Skeletal muscle tissue (tissue), 3 donors: ENCODE measurements at regions not wholly inside any gene's neighbourhood (a gene's known extent, or its start where the extent isn't known, plus 50 kb on each side); places are given as distances from the start of the nearest gene placed in this dataset.

Experiments used
- H3K27ac ChIP-seq: one replicate; pipeline ENCODE4 v1.7.0; 2013; ENCODE audit warnings: mild to moderate bottlenecking, low read depth, low read length, inconsistent platforms
- H3K27me3 ChIP-seq, 3 donors: one replicate each; pipeline ENCODE4 v1.7.0; 2013; ENCODE audit warnings: low read length in 3 of 3; ENCODE audit not compliant: control insufficient read depth in 3 of 3, insufficient read depth in 3 of 3
- H3K36me3 ChIP-seq, 3 donors: one replicate each; pipeline ENCODE4 v1.7.0; 2013; ENCODE audit warnings: low read length in 3 of 3; ENCODE audit not compliant: control insufficient read depth in 3 of 3, insufficient read depth in 3 of 3
- H3K4me1 ChIP-seq, 3 donors: one replicate each; pipeline ENCODE4 v1.7.0; 2013; ENCODE audit warnings: low read length in 3 of 3, mild to moderate bottlenecking in 3 of 3; ENCODE audit not compliant: control insufficient read depth in 3 of 3, insufficient read depth in 3 of 3
- H3K4me3 ChIP-seq, 3 donors: one replicate each; pipeline ENCODE4 v1.7.0; 2013; ENCODE audit warnings: low read length in 3 of 3
- H3K9ac ChIP-seq, 3 donors: one replicate each; pipeline ENCODE4 v1.7.0; 2013; ENCODE audit warnings: low read length in 3 of 3, mild to moderate bottlenecking in 3 of 3, moderate library complexity in 2 of 3, low read depth in 1 of 3
- H3K9me3 ChIP-seq, 3 donors: one replicate each; pipeline ENCODE4 v1.7.0; 2013; ENCODE audit warnings: low read length in 3 of 3; ENCODE audit not compliant: control insufficient read depth in 3 of 3
- donor health status: Osteomylitis.

DNA sequence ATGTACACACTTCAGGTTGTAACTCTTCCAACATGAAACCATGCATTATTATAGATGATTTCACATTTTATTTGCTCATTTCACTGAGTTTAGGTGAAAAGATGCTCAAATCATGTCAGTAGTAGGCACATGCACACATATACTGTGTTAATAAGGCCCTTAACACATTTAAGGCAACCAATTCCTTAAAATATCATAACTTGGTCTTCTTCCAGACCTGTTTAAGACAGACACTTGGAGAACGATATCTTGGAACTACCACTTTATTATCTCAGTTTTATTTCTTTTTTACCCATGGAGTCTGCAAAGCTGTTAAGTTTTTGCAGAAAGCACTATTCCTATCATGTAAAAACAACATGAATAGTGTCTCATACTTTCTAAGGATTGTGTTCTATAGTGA, 395.2 kb upstream of the MIR17HG start:
- Histone ChIP-seq H3K4me1 (no peaks in the 10 kb centered on the region), H3K9ac (no peak overlapping the region), H3K27ac (no peak overlapping the region), H3K4me3 (no peak overlapping the region), H3K36me3 (no peaks in the 10 kb centered on the region), H3K27me3 (no peaks in the 10 kb centered on the region), H3K9me3 (no peaks in the 10 kb centered on the region)

DNA sequence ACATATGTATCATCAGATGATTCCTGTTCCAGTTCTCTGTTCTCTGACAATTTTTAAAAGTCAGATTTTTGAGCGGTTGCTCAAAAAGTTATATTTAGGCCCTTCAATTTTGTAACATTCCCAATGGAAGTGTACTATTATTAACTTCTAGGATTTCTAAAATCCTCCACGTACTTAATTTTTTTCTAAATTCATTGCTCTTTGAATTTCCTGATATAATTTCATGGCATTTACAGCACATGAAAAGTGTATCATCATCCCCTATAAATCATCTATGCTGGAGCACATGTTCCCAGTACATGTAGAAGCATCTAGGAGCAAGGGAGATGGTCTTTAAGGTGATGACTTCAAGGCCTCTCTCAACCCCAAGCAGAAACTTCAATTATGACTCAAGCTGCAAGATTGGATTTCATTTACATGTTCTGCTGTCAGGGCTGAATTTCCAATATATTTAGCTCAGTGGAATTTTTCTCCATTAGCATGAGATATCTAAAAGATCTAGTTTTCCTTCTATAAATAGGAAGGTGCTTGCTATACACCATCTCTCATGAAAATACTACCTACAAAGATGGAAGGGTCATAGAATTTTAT, 392.8 kb upstream of the MIR17HG start:
- no peaks in the 10 kb centered on the region for H3K9me3 ChIP-seq
- no peak overlapping the region for H3K4me3 ChIP-seq
- H3K27me3 ChIP-seq: no peaks in the 10 kb centered on the region
- H3K4me1 ChIP-seq: no peaks in the 10 kb centered on the region
- no peaks in the 10 kb centered on the region for H3K36me3 ChIP-seq
- H3K9ac ChIP-seq: no peak overlapping the region
- H3K27ac ChIP-seq: no peak overlapping the region

GRCh38 chr13:90956031-90956430, 391.5 kb upstream of the MIR17HG start:
- Histone ChIP-seq H3K9ac (no peak overlapping the region), H3K27me3 (no peaks in the 10 kb centered on the region), H3K9me3 (no peaks in the 10 kb centered on the region), H3K4me3 (no peak overlapping the region), H3K4me1 (no peaks in the 10 kb centered on the region), H3K27ac (no peak overlapping the region), H3K36me3 (no peaks in the 10 kb centered on the region)

GRCh38 chr13:90958866-90959265, 388.6 kb upstream of the MIR17HG start:
- H3K27ac ChIP-seq: no peak overlapping the region
- H3K9ac ChIP-seq: no peak overlapping the region
- H3K36me3 ChIP-seq: no peaks in the 10 kb centered on the region
- no peak overlapping the region for H3K4me3 ChIP-seq
- H3K4me1 ChIP-seq: no peaks in the 10 kb centered on the region
- no peaks in the 10 kb centered on the region for H3K9me3 ChIP-seq
- H3K27me3 ChIP-seq: no peaks in the 10 kb centered on the region

DNA sequence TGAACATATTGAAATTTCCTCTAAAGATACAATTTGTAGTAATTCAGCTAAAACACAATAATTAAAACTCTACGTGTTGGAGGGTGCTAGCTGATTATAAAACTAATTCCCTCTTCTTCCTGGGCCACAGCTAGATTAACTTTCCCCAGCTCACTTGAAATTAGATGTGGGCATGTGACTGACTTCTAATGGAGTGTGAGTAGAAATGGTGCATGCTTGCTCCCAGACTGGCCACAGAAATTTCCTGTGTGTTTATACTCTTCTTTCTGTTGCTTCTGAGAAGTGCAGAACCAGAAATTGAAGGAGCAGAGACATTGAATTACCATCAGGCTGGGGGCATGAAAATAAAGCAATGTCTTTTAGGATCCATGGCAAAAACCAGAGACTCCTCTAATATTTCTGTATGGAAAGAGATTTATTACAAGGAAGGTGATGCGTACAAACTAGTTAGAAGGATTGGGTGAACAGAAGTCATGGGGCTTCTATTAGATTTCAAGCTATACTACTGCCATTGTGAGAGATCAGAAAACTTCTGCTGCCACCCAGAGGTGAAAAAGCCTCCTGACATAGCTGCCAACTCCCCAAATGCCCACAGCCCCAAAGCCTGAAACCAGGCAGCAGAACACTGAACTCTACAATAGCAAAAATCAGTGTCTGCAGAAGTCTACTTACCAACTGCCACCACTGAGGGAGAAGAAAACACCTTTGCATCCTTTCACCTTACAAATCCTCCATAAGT, 379.2 kb upstream of the MIR17HG start:
- Histone ChIP-seq H3K27me3 (no peaks in the 10 kb centered on the region), H3K36me3 (no peaks in the 10 kb centered on the region), H3K9ac (no peak overlapping the region), H3K9me3 (no peaks in the 10 kb centered on the region), H3K4me3 (no peak overlapping the region), H3K27ac (no peak overlapping the region), H3K4me1 (no peaks in the 10 kb centered on the region)

DNA sequence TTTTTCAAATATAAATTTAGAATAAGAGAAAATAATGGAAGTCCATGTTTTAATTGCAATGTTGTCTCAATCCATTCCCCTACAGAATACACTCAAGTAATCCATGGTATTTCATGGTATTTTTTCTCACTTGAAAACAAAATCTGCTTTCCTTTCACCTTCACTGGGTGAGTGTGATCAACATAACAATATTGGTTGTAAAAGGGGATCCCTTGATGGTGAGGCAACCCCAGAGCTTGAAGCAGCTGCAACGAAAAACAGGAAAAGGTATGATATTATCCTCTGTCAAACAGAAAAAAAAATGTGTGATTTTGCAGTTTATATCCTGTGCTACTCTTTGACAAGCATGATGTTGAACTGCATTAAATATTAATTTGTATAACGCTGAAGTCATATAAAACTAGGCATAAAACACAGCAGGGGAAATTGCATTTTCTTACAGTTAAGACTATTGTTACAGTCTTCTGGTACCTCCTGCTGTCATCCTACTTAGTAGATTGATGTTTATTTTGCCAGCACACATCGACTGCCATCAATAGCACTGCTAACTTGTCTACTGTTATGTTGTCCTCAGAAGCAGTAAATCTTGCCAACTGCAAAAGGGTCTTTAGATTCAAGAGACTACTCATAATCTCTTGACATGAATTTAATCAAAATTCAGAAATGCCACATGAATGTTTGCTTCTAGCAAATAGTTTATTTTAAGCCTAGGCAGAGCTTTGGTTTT, 373.1 kb upstream of the MIR17HG start:
- Histone ChIP-seq H3K9ac (no peak overlapping the region), H3K27me3 (no peaks in the 10 kb centered on the region), H3K4me1 (no peaks in the 10 kb centered on the region), H3K27ac (no peak overlapping the region), H3K9me3 (no peaks in the 10 kb centered on the region), H3K4me3 (no peak overlapping the region), H3K36me3 (no peaks in the 10 kb centered on the region)

DNA sequence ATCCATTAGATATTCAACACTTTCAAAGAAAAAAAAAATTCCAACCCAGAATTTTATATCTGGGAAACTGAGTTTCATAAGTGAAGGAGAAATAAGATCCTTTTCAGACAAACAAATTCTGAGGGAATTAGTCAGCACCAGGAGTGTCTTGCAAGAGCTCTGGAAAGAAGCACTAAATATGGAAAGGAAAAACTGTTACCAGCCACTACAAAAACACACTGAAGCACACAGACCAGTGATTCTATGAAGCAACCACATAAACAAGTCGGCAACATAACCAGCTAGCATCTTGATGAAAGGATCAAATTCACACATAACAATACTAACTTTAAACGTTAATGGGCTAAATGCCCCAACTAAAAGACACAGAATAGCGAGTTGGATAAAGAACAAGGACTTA, 368.4 kb upstream of the MIR17HG start:
- Histone ChIP-seq H3K9ac (no peak overlapping the region), H3K27ac (no peak overlapping the region), H3K4me3 (no peak overlapping the region), H3K4me1 (no peaks in the 10 kb centered on the region), H3K9me3 (no peaks in the 10 kb centered on the region), H3K27me3 (no peaks in the 10 kb centered on the region), H3K36me3 (no peaks in the 10 kb centered on the region)

DNA sequence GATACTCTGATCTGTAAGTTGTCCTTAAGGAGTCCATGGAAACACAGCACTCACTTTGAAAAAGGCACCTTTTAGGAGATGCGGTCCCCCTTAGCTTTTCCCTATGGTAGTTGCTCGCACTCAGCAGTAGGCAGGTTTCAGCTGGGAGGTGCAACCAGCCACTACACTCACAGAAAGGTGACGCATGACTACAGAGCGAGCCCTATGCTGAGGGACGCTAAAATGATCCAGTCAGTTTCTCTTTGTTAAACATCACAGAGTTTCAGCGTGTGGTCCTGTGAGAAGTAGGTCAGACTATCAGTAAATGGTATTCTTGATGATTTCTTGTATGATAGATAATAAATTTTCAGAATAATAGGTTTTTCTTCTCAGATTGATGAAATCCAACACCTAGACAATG, 362.7 kb upstream of the MIR17HG start:
- H3K4me1 ChIP-seq: no peaks in the 10 kb centered on the region
- H3K9me3 ChIP-seq: no peaks in the 10 kb centered on the region
- H3K36me3 ChIP-seq: no peaks in the 10 kb centered on the region
- H3K27me3 ChIP-seq: no peaks in the 10 kb centered on the region
- H3K27ac ChIP-seq: no peak overlapping the region
- no peak overlapping the region for H3K4me3 ChIP-seq
- H3K9ac ChIP-seq: no peak overlapping the region

DNA sequence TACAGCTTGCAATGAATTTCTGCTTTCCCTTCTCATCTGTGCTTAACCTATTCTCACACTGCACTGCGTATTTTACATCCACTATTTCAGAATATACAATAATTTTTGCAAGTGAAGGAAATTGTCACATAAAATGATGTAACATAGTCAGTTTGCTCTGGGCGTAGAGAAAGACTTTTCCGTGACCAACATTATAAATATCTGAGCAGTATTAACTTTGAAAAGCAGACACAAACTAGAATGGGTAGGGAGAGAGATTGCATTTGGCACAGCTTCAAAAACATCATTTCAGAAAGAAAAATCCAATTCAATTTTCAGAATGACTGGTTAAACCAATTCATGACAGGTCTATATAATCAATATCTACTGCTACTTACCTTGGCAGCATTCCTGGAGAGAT, 352.5 kb upstream of the MIR17HG start:
- no peaks in the 10 kb centered on the region for H3K36me3 ChIP-seq
- H3K27ac ChIP-seq: no peak overlapping the region
- no peaks in the 10 kb centered on the region for H3K9me3 ChIP-seq
- H3K27me3 ChIP-seq: no peaks in the 10 kb centered on the region
- no peak overlapping the region for H3K4me3 ChIP-seq
- no peaks in the 10 kb centered on the region for H3K4me1 ChIP-seq
- no peak overlapping the region for H3K9ac ChIP-seq

DNA sequence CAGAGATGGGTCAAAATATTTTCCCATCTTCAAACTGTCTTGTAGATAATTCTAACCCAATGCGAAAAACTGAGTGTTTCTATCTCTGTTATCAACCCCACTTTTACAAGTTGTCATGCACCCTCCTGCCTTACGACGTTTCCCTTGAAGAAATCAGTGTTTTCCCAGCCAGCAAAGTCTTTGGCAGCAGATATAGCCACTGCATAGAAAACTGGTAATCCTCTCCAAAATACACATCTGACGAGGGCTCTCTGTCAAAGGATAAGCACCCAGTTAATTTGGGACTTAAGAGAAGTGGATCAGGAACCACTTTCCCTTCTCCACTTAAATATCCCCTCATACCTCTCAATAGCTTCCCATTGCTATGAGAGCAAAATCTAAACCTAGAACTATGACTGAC, 351.9 kb upstream of the MIR17HG start:
- H3K9ac ChIP-seq: no peak overlapping the region
- no peaks in the 10 kb centered on the region for H3K27me3 ChIP-seq
- no peaks in the 10 kb centered on the region for H3K9me3 ChIP-seq
- H3K27ac ChIP-seq: no peak overlapping the region
- no peak overlapping the region for H3K4me3 ChIP-seq
- no peaks in the 10 kb centered on the region for H3K4me1 ChIP-seq
- no peaks in the 10 kb centered on the region for H3K36me3 ChIP-seq
